SU-DHL-6 (cell line): ENCODE measurements at regions not wholly inside any gene's neighbourhood (a gene's known extent, or its start where the extent isn't known, plus 50 kb on each side); places are given as distances from the start of the nearest gene placed in this dataset.
"Not testable (repeated sequence)": the region's sequence is repeated elsewhere in the genome, so short reads cannot be mapped to it uniquely, and the experiment has no call there.

ENCODE experiments used
- H2AFZ ChIP-seq: fragments of 200-600 bp; sonication (generic); 2 replicates; pipeline ENCODE4 v1.6.1; 2014; ENCODE audit warnings: low read depth, mild to moderate bottlenecking, moderate library complexity, mixed read lengths, antibody characterized with exemption, low read length; ENCODE audit not compliant: severe bottlenecking
- H3F3A ChIP-seq: fragments of 200-600 bp; shearing (Covaris generic); 2 replicates; pipeline ENCODE4 v1.6.0; 2016; ENCODE audit warnings: antibody characterized with exemption, mild to moderate bottlenecking; ENCODE audit not compliant: insufficient read depth
- H3K27ac ChIP-seq: fragments of 200-600 bp; sonication (generic); 2 replicates; pipeline ENCODE4 v1.5.1; 2016; ENCODE audit warnings: low read depth, mild to moderate bottlenecking, low read length, moderate library complexity, mixed read lengths
- H3K27me3 ChIP-seq: fragments of 200-600 bp; sonication (generic), shearing (Covaris generic); 2 replicates; pipeline ENCODE4 v1.6.0; 2014; ENCODE audit warnings: mild to moderate bottlenecking, low read length
- H3K36me3 ChIP-seq: fragments of 200-600 bp; sonication (generic); 2 replicates; pipeline ENCODE4 v1.6.1; 2014; ENCODE audit warnings: mild to moderate bottlenecking, low read length, mixed read lengths
- H3K4me2 ChIP-seq: fragments of 300-600, 200-600 bp; shearing (Covaris generic), sonication (generic); 2 replicates; pipeline ENCODE4 v1.6.0; 2014; ENCODE audit warnings: low read length, low read depth, mild to moderate bottlenecking; ENCODE audit not compliant: poor library complexity, severe bottlenecking
- H3K4me3 ChIP-seq: fragments of 200-600 bp; sonication (generic); 2 replicates; pipeline ENCODE4 v1.5.1; 2014; ENCODE audit warnings: antibody characterized with exemption, low read length, mild to moderate bottlenecking, mixed read lengths; ENCODE audit not compliant: insufficient read depth, poor library complexity, severe bottlenecking
- H3K79me2 ChIP-seq: fragments of 200-600 bp; sonication (generic); 2 replicates; pipeline ENCODE4 v1.6.1; 2014; ENCODE audit warnings: mild to moderate bottlenecking, low read length, moderate library complexity; ENCODE audit not compliant: insufficient read depth
- H3K9ac ChIP-seq: fragments of 200-600 bp; sonication (generic); 2 replicates; pipeline ENCODE4 v1.7.0; 2014; ENCODE audit warnings: mild to moderate bottlenecking, low read length
- H3K9me2 ChIP-seq: fragments of 200-600 bp; sonication (generic); replicated peaks from 2 replicates; pipeline ENCODE4 v1.6.1; 2014; ENCODE audit warnings: low read length; ENCODE audit not compliant: insufficient read depth
- H3K9me3 ChIP-seq: fragments of 200-600 bp; sonication (generic); 2 replicates; pipeline ENCODE4 v1.6.1; 2014; ENCODE audit warnings: low read length, mixed read lengths; ENCODE audit not compliant: insufficient read depth
- H4K20me1 ChIP-seq: fragments of 200-600 bp; sonication (generic); 2 replicates; pipeline ENCODE4 v1.6.1; 2014; ENCODE audit warnings: low read depth, mild to moderate bottlenecking, antibody characterized with exemption, low read length, moderate library complexity, mixed read lengths

DNA sequence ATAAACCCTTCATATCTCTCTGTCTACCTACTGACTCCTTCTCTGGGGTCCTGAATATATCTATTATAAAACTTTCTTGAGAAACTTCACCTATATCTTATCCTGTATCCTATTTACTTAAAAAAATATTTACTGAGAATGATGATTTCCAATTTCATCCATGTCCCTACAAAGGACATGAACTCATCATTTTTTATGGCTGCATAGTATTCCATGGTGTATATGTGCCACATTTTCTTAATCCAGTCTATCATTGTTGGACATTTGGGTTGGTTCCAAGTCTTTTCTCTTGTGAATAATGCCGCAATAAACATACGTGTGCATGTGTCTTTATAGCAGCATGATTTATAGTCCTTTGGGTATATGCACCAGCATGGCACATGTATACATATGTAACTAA lies 301.7 kb upstream of the RAI14 start:
- not testable (repeated sequence) for H3K36me3 ChIP-seq, H3K9me3 ChIP-seq, H3K9ac ChIP-seq, H3K27ac ChIP-seq, H4K20me1 ChIP-seq, H3K27me3 ChIP-seq, H2AFZ ChIP-seq, H3K79me2 ChIP-seq, H3K9me2 ChIP-seq, H3K4me3 ChIP-seq, H3F3A ChIP-seq, H3K4me2 ChIP-seq

DNA sequence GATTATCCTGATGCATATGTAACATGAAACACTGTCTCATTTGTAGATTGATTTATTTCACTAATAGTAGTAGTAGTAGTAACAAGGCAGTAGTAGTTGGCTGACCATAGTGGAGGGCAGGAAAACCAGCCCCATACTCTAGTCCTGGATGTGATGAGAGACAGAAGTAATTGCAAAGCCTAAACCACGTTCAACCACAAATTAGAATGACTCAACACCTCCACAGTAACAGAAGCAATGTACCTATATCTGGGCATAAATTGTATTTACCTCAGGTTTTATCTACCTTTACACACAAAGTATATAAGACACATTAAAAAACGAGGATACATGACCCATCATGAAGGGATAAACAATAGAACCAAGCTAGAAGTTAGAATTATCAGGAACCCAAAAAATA lies 284.7 kb upstream of the RAI14 start:
- H3K27ac ChIP-seq, H3K36me3 ChIP-seq, H2AFZ ChIP-seq, H3K4me2 ChIP-seq, H3K9ac ChIP-seq, H4K20me1 ChIP-seq, H3K27me3 ChIP-seq, H3K79me2 ChIP-seq, H3K9me3 ChIP-seq, H3K4me3 ChIP-seq, H3F3A ChIP-seq, H3K9me2 ChIP-seq: not testable (repeated sequence)

DNA sequence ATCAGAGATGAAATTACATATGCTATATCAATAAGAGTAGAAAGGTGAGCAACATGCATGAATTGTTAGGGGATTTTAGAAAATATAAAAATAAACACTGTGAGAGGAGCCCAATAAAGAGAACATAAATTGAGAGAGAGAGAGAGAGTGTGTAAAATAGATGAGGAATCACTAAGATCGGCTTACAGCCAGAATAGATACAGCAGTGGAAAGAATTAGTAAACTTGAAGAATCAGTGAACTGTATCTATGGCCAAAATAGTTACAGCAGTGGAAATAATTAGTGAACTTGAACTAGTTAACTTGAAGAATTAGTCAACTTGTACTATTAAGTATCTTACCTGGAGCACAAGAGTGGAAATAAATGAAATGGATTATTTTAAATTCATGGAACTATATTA lies 284.3 kb upstream of the RAI14 start:
- H3K9ac ChIP-seq, H3K4me3 ChIP-seq, H3K4me2 ChIP-seq: not testable (repeated sequence)

DNA sequence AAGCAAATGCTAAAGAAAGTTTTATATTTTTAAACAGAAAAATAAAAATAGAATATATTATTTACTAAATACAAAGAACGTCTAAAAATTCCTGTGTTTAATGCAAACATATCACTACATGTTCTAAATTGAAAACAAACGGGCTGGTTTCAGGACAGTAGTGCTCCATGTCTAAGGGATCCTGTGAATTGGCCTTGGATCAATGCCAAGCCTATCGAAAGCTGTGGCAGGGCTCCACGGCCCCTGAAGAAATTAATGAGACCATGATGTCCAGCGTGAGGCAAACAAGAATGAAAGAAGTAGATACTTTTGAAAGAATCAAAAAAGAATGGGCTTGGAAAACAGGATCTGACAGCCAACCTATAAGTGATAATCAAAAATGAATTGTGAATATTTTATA lies 283.4 kb upstream of the RAI14 start:
- not testable (repeated sequence) for H3K27ac ChIP-seq, H3F3A ChIP-seq, H3K79me2 ChIP-seq, H3K36me3 ChIP-seq, H3K27me3 ChIP-seq, H2AFZ ChIP-seq, H4K20me1 ChIP-seq, H3K4me3 ChIP-seq, H3K9me2 ChIP-seq, H3K9me3 ChIP-seq, H3K9ac ChIP-seq, H3K4me2 ChIP-seq

More for the DNA sequence above, 284.3 kb upstream of the RAI14 start:
- not testable (repeated sequence) for H3K27me3 ChIP-seq, H4K20me1 ChIP-seq, H3K9me2 ChIP-seq, H3K9me3 ChIP-seq, H3K36me3 ChIP-seq, H2AFZ ChIP-seq, H3K27ac ChIP-seq, H3F3A ChIP-seq, H3K79me2 ChIP-seq

DNA sequence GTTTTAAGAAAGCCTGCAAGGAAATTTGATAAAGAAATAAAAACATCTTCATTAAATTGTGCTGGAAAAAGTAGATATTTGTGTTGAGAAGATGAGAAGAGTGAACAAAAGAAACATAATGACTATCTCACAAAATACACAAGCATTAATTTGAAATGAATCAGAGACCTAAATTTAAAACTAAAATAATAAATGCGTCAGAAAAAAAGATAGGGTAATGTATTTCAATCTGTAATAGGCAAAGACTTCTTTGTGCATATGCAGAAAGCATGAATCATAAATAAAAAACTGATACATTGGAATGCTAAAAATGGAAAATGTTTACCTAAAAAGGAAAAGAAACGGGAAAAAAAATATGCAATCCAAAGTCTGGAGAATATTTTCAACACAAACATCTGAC lies 278.5 kb upstream of the RAI14 start:
- not testable (repeated sequence) for H3F3A ChIP-seq, H3K79me2 ChIP-seq, H3K27me3 ChIP-seq, H3K9ac ChIP-seq, H4K20me1 ChIP-seq, H3K4me3 ChIP-seq, H2AFZ ChIP-seq, H3K9me3 ChIP-seq, H3K27ac ChIP-seq, H3K4me2 ChIP-seq, H3K9me2 ChIP-seq, H3K36me3 ChIP-seq

DNA sequence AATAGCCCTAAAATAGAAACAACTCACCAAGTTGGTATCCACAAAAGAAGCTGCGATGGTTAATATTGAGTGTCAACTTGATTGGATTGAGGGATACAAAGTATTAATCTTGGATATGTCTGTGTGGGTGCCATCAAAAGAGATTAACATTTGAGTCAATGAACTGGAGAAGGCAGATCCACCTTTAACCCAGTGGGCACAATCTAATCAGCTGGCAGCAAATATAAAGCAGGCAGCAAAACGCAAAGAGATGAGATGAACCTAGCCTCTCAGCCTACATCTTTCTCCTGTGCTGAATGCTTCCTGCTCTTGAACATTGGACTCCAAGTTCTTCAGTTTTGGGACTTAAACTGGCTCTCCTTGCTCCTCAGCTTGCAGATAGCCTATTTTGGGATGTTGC lies 277.6 kb upstream of the RAI14 start:
- not testable (repeated sequence) for H3K9me2 ChIP-seq, H2AFZ ChIP-seq, H3K27ac ChIP-seq, H3K36me3 ChIP-seq, H3K4me2 ChIP-seq, H3K4me3 ChIP-seq, H3K79me2 ChIP-seq, H3K9ac ChIP-seq, H3F3A ChIP-seq, H3K9me3 ChIP-seq, H3K27me3 ChIP-seq, H4K20me1 ChIP-seq

DNA sequence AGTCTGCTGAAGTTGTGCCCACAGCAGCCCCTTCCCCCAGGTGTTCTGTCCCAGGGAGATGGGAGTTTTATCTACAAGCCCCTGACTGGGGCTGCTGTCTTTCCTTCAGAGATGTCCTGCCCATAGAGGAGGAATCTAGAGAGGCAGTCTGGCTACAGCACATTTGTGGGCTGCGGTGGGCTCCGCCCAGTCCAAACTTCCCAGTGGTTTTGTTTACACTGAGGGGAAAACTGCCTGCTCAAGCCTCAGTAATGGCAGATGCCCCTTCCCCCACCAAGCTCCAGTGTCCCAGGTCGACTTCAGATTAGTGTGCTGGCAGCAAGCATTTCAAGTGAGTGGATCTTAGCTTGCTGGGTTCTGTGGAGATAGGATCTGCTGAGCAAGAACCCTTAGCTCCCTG lies 267.4 kb upstream of the RAI14 start:
- H3K79me2 ChIP-seq, H3K9me2 ChIP-seq, H3K9me3 ChIP-seq, H3K9ac ChIP-seq, H3K27ac ChIP-seq, H3K27me3 ChIP-seq, H2AFZ ChIP-seq, H3F3A ChIP-seq, H4K20me1 ChIP-seq, H3K36me3 ChIP-seq, H3K4me3 ChIP-seq, H3K4me2 ChIP-seq: not testable (repeated sequence)
